ENCODE measurements at regions not wholly inside any gene's neighbourhood (a gene's known extent, or its start where the extent isn't known, plus 50 kb on each side); places are given as distances from the start of the nearest gene placed in this dataset.

DNA sequence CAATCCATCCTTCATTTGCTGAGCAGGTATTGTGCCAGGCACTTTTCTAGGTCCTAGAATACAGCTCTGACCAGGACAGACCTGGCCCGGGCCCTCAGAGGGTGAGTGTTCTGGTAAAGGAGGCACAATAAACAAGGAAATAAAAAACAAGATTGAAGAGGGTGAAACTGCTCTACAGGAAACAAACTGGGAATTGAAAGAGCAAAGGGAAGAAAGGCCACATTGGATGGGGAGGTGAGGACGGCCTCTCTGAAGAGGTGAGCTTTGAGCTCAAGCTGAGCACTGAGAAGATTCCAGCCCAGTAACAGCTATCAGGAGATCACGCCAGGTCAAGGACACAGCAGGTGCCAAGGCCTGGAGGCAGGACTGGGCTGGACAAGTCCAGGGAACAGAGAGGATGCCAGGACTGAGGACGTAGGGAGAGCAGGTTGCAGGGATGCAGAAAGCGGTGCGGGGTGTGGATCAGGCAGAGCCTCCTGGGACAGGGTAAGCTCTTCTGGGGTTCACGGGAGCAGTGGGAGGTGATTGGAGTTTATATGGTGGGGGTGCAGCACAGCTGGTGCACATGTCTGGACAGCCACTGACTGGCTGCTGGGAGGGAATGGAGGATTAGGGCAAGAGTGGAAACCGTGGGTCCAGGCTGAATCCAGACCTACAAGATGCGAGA, 433.3 kb downstream of the PREX1 start:
- no peak overlapping the region for H3K4me3 ChIP-seq (ENCODE audit: low read depth, low read length)
- TF ChIP-seq, protein P1, sequence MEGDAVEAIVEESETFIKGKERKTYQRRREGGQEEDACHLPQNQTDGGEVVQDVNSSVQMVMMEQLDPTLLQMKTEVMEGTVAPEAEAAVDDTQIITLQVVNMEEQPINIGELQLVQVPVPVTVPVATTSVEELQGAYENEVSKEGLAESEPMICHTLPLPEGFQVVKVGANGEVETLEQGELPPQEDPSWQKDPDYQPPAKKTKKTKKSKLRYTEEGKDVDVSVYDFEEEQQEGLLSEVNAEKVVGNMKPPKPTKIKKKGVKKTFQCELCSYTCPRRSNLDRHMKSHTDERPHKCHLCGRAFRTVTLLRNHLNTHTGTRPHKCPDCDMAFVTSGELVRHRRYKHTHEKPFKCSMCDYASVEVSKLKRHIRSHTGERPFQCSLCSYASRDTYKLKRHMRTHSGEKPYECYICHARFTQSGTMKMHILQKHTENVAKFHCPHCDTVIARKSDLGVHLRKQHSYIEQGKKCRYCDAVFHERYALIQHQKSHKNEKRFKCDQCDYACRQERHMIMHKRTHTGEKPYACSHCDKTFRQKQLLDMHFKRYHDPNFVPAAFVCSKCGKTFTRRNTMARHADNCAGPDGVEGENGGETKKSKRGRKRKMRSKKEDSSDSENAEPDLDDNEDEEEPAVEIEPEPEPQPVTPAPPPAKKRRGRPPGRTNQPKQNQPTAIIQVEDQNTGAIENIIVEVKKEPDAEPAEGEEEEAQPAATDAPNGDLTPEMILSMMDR (IDR thresholded peaks at IDR 0.05; ENCODE audit: insufficient read depth, low read length, poor library complexity, severe bottlenecking): no peak
- peaks cover 4% of the 10 kb centered on the region for H3K27me3 ChIP-seq (ENCODE audit: control insufficient read depth, insufficient read depth, low read length)
- DNase-seq (ENCODE audit: low read depth): no peak
- no peaks in the 10 kb centered on the region for H3K36me3 ChIP-seq (ENCODE audit: control insufficient read depth, insufficient read depth, low read length)

DNA sequence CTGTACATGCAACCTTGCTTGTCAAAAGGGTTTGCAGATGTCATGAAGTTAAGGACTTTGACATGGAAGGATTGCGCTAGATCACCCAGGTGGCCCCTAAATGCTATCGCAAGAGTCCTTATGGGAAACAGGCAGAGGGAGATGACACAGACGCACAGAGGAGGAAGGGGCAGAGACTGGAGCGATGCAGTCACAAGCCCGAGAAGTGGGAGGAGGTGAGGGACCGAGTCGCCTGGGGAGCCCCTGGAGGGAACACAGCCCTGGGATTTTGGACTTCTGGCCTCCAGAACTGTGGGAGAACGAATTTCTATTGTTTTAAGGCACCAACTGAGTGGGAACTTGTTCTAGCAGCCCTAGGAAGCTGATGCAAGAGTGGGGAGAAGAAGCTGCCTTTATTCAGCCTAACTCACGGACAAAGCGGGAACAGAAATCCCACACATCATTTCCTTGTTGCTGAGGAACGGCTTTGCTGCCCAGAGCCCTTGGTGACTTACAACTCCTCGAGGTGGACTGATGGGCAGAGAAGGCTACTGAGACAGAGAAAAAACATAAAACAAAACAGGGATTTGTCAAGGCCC, 434.0 kb downstream of the PREX1 start:
- Histone ChIP-seq H3K36me3 (ENCODE audit: control insufficient read depth, insufficient read depth, low read length) (no peaks in the 10 kb centered on the region), H3K27me3 (ENCODE audit: control insufficient read depth, insufficient read depth, low read length) (peaks cover 4% of the 10 kb centered on the region), H3K4me3 (ENCODE audit: low read depth, low read length) (no peak overlapping the region)
- no peak for DNase-seq (ENCODE audit: low read depth)
- TF ChIP-seq, protein P1 (IDR thresholded peaks at IDR 0.05; ENCODE audit: insufficient read depth, low read length, poor library complexity, severe bottlenecking): no peak

DNA sequence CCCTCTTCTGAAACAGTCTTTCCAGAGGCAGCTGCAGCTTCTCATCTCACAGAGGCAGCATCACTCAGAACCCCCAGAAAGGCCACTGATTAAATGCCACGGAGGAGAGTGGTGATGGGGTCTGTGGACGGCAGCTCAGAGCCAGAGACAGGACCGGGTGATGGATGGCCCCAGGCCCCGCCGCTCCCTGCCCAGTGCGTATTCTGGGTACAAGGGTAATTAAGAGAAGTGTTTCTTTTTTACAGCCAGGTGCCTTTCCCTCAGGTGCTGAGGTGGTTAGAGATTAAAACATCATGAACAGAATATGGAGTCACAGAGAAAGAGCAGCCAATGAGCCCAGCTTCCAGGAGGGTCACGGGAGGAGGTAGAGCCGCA, 434.5 kb downstream of the PREX1 start:
- H3K27me3 ChIP-seq (ENCODE audit: control insufficient read depth, insufficient read depth, low read length): peaks cover 4% of the 10 kb centered on the region
- H3K36me3 ChIP-seq (ENCODE audit: control insufficient read depth, insufficient read depth, low read length): no peaks in the 10 kb centered on the region
- DNase-seq (ENCODE audit: low read depth): no peak
- no peak overlapping the region for H3K4me3 ChIP-seq (ENCODE audit: low read depth, low read length)
- TF ChIP-seq, protein P1 (IDR thresholded peaks at IDR 0.05; ENCODE audit: insufficient read depth, low read length, poor library complexity, severe bottlenecking): no peak

DNA sequence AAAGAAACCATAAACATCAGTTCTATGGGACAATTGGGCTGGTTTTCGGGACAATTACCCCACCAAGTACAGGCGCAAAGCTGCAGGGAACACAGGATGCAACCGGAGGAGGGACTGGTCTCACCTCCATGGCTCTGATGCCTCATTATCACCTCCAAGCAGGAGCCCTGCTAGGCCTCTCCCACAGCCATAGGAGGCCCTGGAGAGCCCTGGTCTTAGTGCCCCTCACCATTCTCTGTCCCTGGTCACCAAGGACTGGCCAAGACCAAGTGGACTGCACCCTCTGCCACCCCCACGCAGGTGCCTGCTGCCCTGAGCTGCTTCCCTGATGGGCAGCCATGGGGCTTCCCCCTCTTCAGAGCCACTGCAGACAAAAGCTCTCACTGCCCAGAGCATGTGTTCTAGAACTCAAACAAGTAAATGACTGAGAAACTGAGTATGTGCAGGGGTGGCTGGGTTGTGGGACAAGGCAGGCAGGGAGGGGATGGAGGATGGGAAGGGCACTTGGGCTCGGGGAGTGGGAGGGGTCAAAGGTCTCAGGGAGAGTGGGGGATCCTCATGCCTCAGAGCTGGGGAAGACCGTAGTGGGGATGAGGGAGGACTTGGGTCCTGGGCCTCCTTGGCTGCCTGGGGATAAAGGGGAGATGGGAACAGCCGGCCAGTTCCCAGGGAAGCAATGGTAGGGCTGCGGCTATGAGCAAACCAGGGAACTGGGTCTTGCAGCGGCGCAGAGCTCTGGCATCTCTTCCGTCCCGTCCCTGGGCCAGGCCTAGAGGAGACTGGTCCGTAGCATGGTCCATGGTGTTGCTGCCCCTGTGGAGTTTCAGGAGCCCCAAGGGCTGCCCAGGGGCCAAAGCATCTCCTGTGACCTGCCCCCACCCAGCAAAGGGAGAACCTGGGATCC, 435.1 kb downstream of the PREX1 start:
- Histone ChIP-seq H3K36me3 (ENCODE audit: control insufficient read depth, insufficient read depth, low read length) (no peaks in the 10 kb centered on the region), H3K27me3 (ENCODE audit: control insufficient read depth, insufficient read depth, low read length) (peaks cover 4% of the 10 kb centered on the region), H3K4me3 (ENCODE audit: low read depth, low read length) (no peak overlapping the region)
- TF ChIP-seq, protein P1 (IDR thresholded peaks at IDR 0.05; ENCODE audit: insufficient read depth, low read length, poor library complexity, severe bottlenecking): no peak
- no peak for DNase-seq (ENCODE audit: low read depth)

DNA sequence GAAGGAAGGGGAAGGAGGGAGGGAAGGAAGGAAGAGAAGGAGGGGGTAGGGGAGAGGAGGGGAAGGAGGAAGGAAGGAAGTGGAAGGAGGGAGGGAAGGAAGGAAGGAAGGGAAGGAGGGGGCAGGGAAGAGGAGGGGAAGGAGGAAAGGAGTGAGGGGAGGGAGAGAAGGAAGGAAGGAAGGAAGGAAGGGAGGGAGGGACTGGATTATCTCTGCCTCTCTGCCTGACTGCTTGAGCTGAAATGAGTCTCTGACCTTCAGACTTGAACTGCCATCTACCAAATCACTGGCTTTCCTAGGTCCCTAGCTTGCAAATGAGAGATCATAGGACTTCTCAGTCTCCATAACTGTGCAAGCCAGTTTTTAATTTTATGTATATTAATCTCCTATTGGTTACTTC, 436.8 kb downstream of the PREX1 start:
- TF ChIP-seq, protein P1 (IDR thresholded peaks at IDR 0.05; ENCODE audit: insufficient read depth, low read length, poor library complexity, severe bottlenecking): no peak
- Histone ChIP-seq H3K27me3 (ENCODE audit: control insufficient read depth, insufficient read depth, low read length) (peaks cover 4% of the 10 kb centered on the region), H3K4me3 (ENCODE audit: low read depth, low read length) (no peak overlapping the region)

More for the DNA sequence above, 436.8 kb downstream of the PREX1 start:
- DNase-seq (ENCODE audit: low read depth): no peak
- no peaks in the 10 kb centered on the region for H3K36me3 ChIP-seq (ENCODE audit: control insufficient read depth, insufficient read depth, low read length)
